Neural cell (in vitro differentiated cells): ENCODE measurements at regions not wholly inside any gene's neighbourhood (a gene's known extent, or its start where the extent isn't known, plus 50 kb on each side); places are given as distances from the start of the nearest gene placed in this dataset.

Experiments
- EP300 ChIP-seq: fragments of 450-650 bp; conservative IDR thresholded peaks from 2 replicates; pipeline ENCODE4 v1.6.1; 2014; ENCODE audit warnings: antibody characterized with exemption, mild to moderate bottlenecking, moderate library complexity; ENCODE audit not compliant: poor library complexity, severe bottlenecking
- TF ChIP-seq, protein P1 (sequence below): fragments of 450-650 bp; IDR thresholded peaks from 2 replicates; pipeline ENCODE4 v1.5.1; 2014; ENCODE audit warnings: antibody characterized with exemption, mild to moderate bottlenecking, moderate library complexity; ENCODE audit not compliant: poor library complexity, severe bottlenecking

DNA sequence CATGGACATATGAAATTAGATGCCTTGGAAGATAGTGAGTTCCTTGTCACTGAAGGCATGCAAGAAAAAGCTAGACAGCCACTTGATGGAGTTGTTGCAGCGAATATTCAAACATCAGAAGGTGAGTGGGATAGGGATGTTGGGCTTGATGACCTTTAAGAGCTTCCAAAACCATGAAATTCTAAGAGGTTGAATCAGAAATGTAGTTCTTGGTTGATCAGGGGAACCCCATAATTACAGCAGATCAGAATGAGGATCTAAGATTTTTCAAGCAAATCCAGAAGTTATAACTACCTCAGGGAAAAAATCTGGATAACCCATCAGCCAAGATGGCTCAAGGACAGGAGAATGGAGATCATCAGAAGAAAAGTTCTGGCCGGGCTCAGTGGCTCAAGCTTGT is 244.3 kb upstream of the NR4A3 start:
- TF ChIP-seq, protein P1, sequence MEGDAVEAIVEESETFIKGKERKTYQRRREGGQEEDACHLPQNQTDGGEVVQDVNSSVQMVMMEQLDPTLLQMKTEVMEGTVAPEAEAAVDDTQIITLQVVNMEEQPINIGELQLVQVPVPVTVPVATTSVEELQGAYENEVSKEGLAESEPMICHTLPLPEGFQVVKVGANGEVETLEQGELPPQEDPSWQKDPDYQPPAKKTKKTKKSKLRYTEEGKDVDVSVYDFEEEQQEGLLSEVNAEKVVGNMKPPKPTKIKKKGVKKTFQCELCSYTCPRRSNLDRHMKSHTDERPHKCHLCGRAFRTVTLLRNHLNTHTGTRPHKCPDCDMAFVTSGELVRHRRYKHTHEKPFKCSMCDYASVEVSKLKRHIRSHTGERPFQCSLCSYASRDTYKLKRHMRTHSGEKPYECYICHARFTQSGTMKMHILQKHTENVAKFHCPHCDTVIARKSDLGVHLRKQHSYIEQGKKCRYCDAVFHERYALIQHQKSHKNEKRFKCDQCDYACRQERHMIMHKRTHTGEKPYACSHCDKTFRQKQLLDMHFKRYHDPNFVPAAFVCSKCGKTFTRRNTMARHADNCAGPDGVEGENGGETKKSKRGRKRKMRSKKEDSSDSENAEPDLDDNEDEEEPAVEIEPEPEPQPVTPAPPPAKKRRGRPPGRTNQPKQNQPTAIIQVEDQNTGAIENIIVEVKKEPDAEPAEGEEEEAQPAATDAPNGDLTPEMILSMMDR: no peak
- TF ChIP-seq EP300: no peak
